ENCODE measurements at regions not wholly inside any gene's neighbourhood (a gene's known extent, or its start where the extent isn't known, plus 50 kb on each side); places are given as distances from the start of the nearest gene placed in this dataset.
A peak's percentile ranks its signal among the peaks of the same experiment; 100 is the strongest.
"Not testable (repeated sequence)": the region's sequence is repeated elsewhere in the genome, so short reads cannot be mapped to it uniquely, and the experiment has no call there.

- peak; percentile 12 for DNase-seq (ENCODE audit: low read depth)
- no peak overlapping the region for H3K4me3 ChIP-seq (ENCODE audit: low read depth, low read length)
- no peak for TF ChIP-seq CTCF (IDR thresholded peaks at IDR 0.05; ENCODE audit: insufficient read depth, low read depth, low read length)
These were observed 434.1 kb downstream of the CDH11 start for GRCh38 chr16:64687786-64688185.

- peak; percentile 5 for DNase-seq (ENCODE audit: low read depth)
- TF ChIP-seq CTCF (IDR thresholded peaks at IDR 0.05; ENCODE audit: insufficient read depth, low read depth, low read length), result no peak
- no peak overlapping the region for H3K4me3 ChIP-seq (ENCODE audit: low read depth, low read length)
These were observed 434.7 kb downstream of the CDH11 start for GRCh38 chr16:64687123-64687522.

- TF ChIP-seq CTCF (IDR thresholded peaks at IDR 0.05; ENCODE audit: insufficient read depth, low read depth, low read length), result no peak
- no peak for DNase-seq (ENCODE audit: low read depth)
- no peak overlapping the region for H3K4me3 ChIP-seq (ENCODE audit: low read depth, low read length)
These were observed 441.7 kb downstream of the CDH11 start for GRCh38 chr16:64679976-64680690.

GRCh38 chr16:64669573-64669972 lies 452.3 kb downstream of the CDH11 start:
- no peak for DNase-seq (ENCODE audit: low read depth)
- H3K4me3 ChIP-seq (ENCODE audit: low read depth, low read length), result no peak overlapping the region
- TF ChIP-seq CTCF (IDR thresholded peaks at IDR 0.05; ENCODE audit: insufficient read depth, low read depth, low read length), result no peak

- no peak overlapping the region for H3K4me3 ChIP-seq (ENCODE audit: low read depth, low read length)
- DNase-seq (ENCODE audit: low read depth), result no peak
- TF ChIP-seq CTCF (IDR thresholded peaks at IDR 0.05; ENCODE audit: insufficient read depth, low read depth, low read length), result no peak
These were observed 454.5 kb downstream of the CDH11 start for GRCh38 chr16:64667334-64667877.

GRCh38 chr16:64662312-64662711 lies 459.6 kb downstream of the CDH11 start:
- not testable (repeated sequence) for H3K4me3 ChIP-seq (ENCODE audit: low read depth, low read length); DNase-seq (ENCODE audit: low read depth)

GRCh38 chr16:64659866-64660265 lies 462.0 kb downstream of the CDH11 start:
- DNase-seq (ENCODE audit: low read depth), result no peak
- no peak overlapping the region for H3K4me3 ChIP-seq (ENCODE audit: low read depth, low read length)
- TF ChIP-seq CTCF (IDR thresholded peaks at IDR 0.05; ENCODE audit: insufficient read depth, low read depth, low read length), result no peak

Measured in fibroblast of villous mesenchyme (primary cell).